HEK293T (cell line): ENCODE measurements at regions not wholly inside any gene's neighbourhood (a gene's known extent, or its start where the extent isn't known, plus 50 kb on each side); places are given as distances from the start of the nearest gene placed in this dataset.

Source experiments
- ARNT ChIP-seq: fragments of 450-650 bp; IDR thresholded peaks from 2 replicates; pipeline ENCODE4 v1.6.1; 2017; ENCODE audit warnings: mild to moderate bottlenecking
- NFRKB ChIP-seq: fragments of 450-650 bp; IDR thresholded peaks from 2 replicates; pipeline ENCODE4 v1.6.1; 2016; ENCODE audit warnings: mild to moderate bottlenecking, moderate library complexity
- SUZ12 ChIP-seq: fragments of 450-650 bp; IDR thresholded peaks from 2 replicates; pipeline ENCODE4 v1.6.1; 2016; ENCODE audit warnings: mild to moderate bottlenecking

DNA sequence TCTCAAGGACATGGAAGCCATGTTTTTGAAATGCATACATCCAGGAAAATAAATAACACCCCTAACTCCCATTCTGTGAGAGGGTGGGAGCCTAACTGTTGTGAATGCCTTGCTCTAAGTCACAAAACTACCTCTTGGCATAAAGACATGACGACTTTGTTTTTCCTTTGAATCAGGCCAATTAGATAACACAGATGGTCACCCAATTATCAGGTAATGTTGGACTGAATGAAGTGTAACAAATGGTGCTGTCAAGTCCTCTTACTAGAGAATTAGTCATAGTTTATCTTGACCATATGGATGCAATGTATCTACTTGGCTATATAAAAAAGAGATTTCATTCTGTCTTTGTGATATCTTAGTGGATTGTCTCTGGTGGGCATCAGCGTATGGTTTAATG lies 553.6 kb upstream of the ATXN8OS start:
- TF ChIP-seq NFRKB: no peak
- TF ChIP-seq ARNT: no peak
- TF ChIP-seq SUZ12: no peak
